AG04450 (cell line): ENCODE measurements at regions not wholly inside any gene's neighbourhood (a gene's known extent, or its start where the extent isn't known, plus 50 kb on each side); places are given as distances from the start of the nearest gene placed in this dataset.

Source experiments
- CTCF ChIA-PET: fragments of 300-600, 350-600 bp; formaldehyde crosslinking; extraction: SDS; loops from one replicate; lab custom pipeline; 2022; ENCODE audit warnings: antibody characterized with exemption, inconsistent platforms; lab: Charles Lee
- POLR2A ChIA-PET: fragments of 350-600 bp; formaldehyde crosslinking; extraction: SDS; loops from one replicate; lab custom pipeline; 2021; ENCODE audit warnings: antibody characterized with exemption, inconsistent platforms; lab: Yijun Ruan, JAX
- DNase-seq: peaks from one replicate; pipeline ENCODE4 v3.0.0-alpha.2; 2011; ENCODE audit warnings: low read depth, low spot score
- H3K27ac ChIP-seq: one replicate; pipeline ENCODE4 v1.5.1; 2012; ENCODE audit warnings: low read depth, low read length, control low read depth
- H3K27me3 ChIP-seq: one replicate; pipeline ENCODE4 v1.6.0; 2012; ENCODE audit warnings: low read length; ENCODE audit not compliant: control insufficient read depth, insufficient read depth
- H3K4me3 ChIP-seq: 2 replicates; pipeline ENCODE4 v1.5.1; 2011; ENCODE audit warnings: mild to moderate bottlenecking, low read depth, low read length, control low read depth
- H3K9me3 ChIP-seq: 2 replicates; pipeline ENCODE4 v1.5.1; 2012; ENCODE audit warnings: low read length; ENCODE audit not compliant: control insufficient read depth, insufficient read depth
- TF ChIP-seq, protein P1 (sequence below): IDR thresholded peaks from 2 replicates; pipeline ENCODE4 v1.5.1; 2011; ENCODE audit warnings: low read depth, low read length, control low read depth, inconsistent platforms

GRCh38 chr5:171688696-171689495, 96.7 kb upstream of the SMIM23 start:
- TF ChIP-seq, protein P1, sequence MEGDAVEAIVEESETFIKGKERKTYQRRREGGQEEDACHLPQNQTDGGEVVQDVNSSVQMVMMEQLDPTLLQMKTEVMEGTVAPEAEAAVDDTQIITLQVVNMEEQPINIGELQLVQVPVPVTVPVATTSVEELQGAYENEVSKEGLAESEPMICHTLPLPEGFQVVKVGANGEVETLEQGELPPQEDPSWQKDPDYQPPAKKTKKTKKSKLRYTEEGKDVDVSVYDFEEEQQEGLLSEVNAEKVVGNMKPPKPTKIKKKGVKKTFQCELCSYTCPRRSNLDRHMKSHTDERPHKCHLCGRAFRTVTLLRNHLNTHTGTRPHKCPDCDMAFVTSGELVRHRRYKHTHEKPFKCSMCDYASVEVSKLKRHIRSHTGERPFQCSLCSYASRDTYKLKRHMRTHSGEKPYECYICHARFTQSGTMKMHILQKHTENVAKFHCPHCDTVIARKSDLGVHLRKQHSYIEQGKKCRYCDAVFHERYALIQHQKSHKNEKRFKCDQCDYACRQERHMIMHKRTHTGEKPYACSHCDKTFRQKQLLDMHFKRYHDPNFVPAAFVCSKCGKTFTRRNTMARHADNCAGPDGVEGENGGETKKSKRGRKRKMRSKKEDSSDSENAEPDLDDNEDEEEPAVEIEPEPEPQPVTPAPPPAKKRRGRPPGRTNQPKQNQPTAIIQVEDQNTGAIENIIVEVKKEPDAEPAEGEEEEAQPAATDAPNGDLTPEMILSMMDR: no peak
- no peak for DNase-seq
- no peak overlapping the region for H3K27ac ChIP-seq
- H3K4me3 ChIP-seq: no peak overlapping the region
- H3K9me3 ChIP-seq: no peaks in the 10 kb centered on the region
- peaks cover 18% of the 10 kb centered on the region for H3K27me3 ChIP-seq
- CTCF ChIA-PET: no interaction called here
- POLR2A ChIA-PET: no interaction called here

- CTCF ChIA-PET: no interaction called here
- TF ChIP-seq, protein P1: no peak
- Histone ChIP-seq H3K27ac (no peak overlapping the region), H3K4me3 (no peak overlapping the region), H3K27me3 (peaks cover 19% of the 10 kb centered on the region), H3K9me3 (no peaks in the 10 kb centered on the region)
- DNase-seq: no peak
- POLR2A ChIA-PET: no interaction called here
These were observed 95.7 kb upstream of the SMIM23 start for GRCh38 chr5:171689853-171690417.

- POLR2A ChIA-PET: no interaction called here
- H3K27me3 ChIP-seq: peaks cover 24% of the 10 kb centered on the region
- no peak overlapping the region for H3K4me3 ChIP-seq
- no peaks in the 10 kb centered on the region for H3K9me3 ChIP-seq
- DNase-seq: no peak
- TF ChIP-seq, protein P1: no peak
- CTCF ChIA-PET: no interaction called here
- H3K27ac ChIP-seq: no peak overlapping the region
These were observed 93.5 kb upstream of the SMIM23 start for GRCh38 chr5:171692107-171692506.

- TF ChIP-seq, protein P1: no peak
- Histone ChIP-seq H3K9me3 (no peaks in the 10 kb centered on the region), H3K4me3 (no peak overlapping the region), H3K27ac (no peak overlapping the region), H3K27me3 (peaks cover 29% of the 10 kb centered on the region)
- ChIA-PET CTCF (no interaction called here), POLR2A (no interaction called here)
- no peak for DNase-seq
These were observed 92.7 kb upstream of the SMIM23 start for GRCh38 chr5:171692936-171693335.

DNA sequence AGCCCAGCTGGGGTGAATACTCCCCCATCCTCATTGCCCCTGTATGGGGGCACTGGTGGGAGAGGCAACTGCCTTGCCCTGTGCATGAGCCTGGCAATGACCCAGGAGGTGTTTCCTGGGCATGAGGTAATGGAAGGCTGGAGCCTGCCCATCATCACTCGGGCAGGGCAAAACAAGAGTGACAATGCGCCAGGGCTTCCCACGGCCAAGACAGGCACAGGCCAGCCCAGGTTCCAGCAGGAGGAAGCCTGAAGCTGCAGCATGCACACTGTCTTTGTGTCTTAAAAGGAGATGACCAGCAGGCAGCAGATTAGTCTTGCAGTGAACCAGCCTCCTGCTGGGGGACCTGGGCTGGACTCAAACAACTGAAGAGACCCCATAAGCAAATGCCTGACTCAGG, 92.2 kb upstream of the SMIM23 start:
- no peaks in the 10 kb centered on the region for H3K9me3 ChIP-seq
- peaks cover 31% of the 10 kb centered on the region for H3K27me3 ChIP-seq
- no peak overlapping the region for H3K4me3 ChIP-seq
- H3K27ac ChIP-seq: no peak overlapping the region
- TF ChIP-seq, protein P1: no peak
- POLR2A ChIA-PET: no interaction called here
- CTCF ChIA-PET: no interaction called here
- DNase-seq: no peak
